ENCODE measurements at regions not wholly inside any gene's neighbourhood (a gene's known extent, or its start where the extent isn't known, plus 50 kb on each side); places are given as distances from the start of the nearest gene placed in this dataset.

DNA sequence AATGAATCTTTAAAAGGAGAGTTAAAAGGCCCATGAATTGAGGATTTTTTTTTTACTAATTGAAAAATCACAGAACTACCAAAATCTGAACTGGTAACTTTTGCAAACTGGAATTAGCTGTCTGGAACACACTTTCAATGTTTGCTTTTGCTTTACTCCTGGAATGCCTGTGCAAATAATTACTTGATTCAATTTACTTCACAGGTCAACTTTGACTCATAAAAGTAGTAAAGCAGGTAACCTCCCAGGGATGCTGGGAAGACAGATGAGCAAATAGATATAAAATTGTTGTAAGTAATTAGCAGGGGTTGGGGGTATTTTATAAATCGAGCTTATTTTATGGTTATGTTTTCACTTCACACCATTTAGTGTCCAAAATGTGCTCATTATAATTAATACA, 398.3 kb upstream of the HNRNPA3 start (continued):
- TF ChIP-seq, protein P1, sequence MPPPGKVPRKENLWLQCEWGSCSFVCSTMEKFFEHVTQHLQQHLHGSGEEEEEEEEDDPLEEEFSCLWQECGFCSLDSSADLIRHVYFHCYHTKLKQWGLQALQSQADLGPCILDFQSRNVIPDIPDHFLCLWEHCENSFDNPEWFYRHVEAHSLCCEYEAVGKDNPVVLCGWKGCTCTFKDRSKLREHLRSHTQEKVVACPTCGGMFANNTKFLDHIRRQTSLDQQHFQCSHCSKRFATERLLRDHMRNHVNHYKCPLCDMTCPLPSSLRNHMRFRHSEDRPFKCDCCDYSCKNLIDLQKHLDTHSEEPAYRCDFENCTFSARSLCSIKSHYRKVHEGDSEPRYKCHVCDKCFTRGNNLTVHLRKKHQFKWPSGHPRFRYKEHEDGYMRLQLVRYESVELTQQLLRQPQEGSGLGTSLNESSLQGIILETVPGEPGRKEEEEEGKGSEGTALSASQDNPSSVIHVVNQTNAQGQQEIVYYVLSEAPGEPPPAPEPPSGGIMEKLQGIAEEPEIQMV (CRISPR knock-in tag; IDR thresholded peaks at IDR 0.05; ENCODE audit: low read depth): no peak
- TF ChIP-seq SMARCC2 (IDR thresholded peaks at IDR 0.05) (no peak), GATAD1 (CRISPR knock-in tag; IDR thresholded peaks at IDR 0.05) (no peak), MXD4 (CRISPR knock-in tag; IDR thresholded peaks at IDR 0.05) (no peak), ZFP36L1 (CRISPR knock-in tag; IDR thresholded peaks at IDR 0.05) (no peak), NRL (CRISPR knock-in tag; IDR thresholded peaks at IDR 0.05; ENCODE audit: borderline replicate concordance) (no peak)
- TF ChIP-seq, protein P2, sequence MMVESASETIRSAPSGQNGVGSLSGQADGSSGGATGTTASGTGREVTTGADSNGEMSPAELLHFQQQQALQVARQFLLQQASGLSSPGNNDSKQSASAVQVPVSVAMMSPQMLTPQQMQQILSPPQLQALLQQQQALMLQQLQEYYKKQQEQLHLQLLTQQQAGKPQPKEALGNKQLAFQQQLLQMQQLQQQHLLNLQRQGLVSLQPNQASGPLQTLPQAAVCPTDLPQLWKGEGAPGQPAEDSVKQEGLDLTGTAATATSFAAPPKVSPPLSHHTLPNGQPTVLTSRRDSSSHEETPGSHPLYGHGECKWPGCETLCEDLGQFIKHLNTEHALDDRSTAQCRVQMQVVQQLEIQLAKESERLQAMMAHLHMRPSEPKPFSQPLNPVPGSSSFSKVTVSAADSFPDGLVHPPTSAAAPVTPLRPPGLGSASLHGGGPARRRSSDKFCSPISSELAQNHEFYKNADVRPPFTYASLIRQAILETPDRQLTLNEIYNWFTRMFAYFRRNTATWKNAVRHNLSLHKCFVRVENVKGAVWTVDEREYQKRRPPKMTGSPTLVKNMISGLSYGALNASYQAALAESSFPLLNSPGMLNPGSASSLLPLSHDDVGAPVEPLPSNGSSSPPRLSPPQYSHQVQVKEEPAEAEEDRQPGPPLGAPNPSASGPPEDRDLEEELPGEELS (CRISPR knock-in tag; IDR thresholded peaks at IDR 0.05): no peak
- TF ChIP-seq, protein P3, sequence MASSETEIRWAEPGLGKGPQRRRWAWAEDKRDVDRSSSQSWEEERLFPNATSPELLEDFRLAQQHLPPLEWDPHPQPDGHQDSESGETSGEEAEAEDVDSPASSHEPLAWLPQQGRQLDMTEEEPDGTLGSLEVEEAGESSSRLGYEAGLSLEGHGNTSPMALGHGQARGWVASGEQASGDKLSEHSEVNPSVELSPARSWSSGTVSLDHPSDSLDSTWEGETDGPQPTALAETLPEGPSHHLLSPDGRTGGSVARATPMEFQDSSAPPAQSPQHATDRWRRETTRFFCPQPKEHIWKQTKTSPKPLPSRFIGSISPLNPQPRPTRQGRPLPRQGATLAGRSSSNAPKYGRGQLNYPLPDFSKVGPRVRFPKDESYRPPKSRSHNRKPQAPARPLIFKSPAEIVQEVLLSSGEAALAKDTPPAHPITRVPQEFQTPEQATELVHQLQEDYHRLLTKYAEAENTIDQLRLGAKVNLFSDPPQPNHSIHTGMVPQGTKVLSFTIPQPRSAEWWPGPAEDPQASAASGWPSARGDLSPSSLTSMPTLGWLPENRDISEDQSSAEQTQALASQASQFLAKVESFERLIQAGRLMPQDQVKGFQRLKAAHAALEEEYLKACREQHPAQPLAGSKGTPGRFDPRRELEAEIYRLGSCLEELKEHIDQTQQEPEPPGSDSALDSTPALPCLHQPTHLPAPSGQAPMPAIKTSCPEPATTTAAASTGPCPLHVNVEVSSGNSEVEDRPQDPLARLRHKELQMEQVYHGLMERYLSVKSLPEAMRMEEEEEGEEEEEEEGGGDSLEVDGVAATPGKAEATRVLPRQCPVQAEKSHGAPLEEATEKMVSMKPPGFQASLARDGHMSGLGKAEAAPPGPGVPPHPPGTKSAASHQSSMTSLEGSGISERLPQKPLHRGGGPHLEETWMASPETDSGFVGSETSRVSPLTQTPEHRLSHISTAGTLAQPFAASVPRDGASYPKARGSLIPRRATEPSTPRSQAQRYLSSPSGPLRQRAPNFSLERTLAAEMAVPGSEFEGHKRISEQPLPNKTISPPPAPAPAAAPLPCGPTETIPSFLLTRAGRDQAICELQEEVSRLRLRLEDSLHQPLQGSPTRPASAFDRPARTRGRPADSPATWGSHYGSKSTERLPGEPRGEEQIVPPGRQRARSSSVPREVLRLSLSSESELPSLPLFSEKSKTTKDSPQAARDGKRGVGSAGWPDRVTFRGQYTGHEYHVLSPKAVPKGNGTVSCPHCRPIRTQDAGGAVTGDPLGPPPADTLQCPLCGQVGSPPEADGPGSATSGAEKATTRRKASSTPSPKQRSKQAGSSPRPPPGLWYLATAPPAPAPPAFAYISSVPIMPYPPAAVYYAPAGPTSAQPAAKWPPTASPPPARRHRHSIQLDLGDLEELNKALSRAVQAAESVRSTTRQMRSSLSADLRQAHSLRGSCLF (CRISPR knock-in tag; IDR thresholded peaks at IDR 0.05; ENCODE audit: borderline replicate concordance): no peak

Data from HepG2 (cell line).